Esophagus squamous epithelium (tissue), 5 donors: ENCODE measurements at regions not wholly inside any gene's neighbourhood (a gene's known extent, or its start where the extent isn't known, plus 50 kb on each side); places are given as distances from the start of the nearest gene placed in this dataset.

ENCODE experiments used
- DNase-seq: peaks from one replicate; lab custom pipeline; 2025; lab: John Stamatoyannopoulos, UW
- H3K27ac ChIP-seq, 4 donors: fragments of 200-600 bp; sonication (generic); one replicate each; pipeline ENCODE4 v1.5.1; 2016 to 2019; ENCODE audit warnings: mild to moderate bottlenecking in 1 of 4
- H3K27me3 ChIP-seq, 4 donors: fragments of 200-600 bp; sonication (generic); 1 replicate in 3 of 4; 2 replicates in 1 of 4; pipeline versions ENCODE4 v1.5.1 to v1.6.0; 2017 to 2021; ENCODE audit warnings: antibody characterized with exemption in 1 of 4
- H3K36me3 ChIP-seq, 3 donors: fragments of 200-600 bp; sonication (generic); one replicate each; pipeline ENCODE4 v1.5.1; 2016 to 2019
- H3K4me1 ChIP-seq, 3 donors: fragments of 200-600 bp; sonication (generic); one replicate each; pipeline ENCODE4 v1.5.1; 2017 to 2019
- H3K4me3 ChIP-seq, 4 donors: fragments of 200-600 bp; sonication (generic); 1 replicate in 3 of 4; 2 replicates in 1 of 4; pipeline ENCODE4 v1.5.1; 2016 to 2019; ENCODE audit warnings: mild to moderate bottlenecking in 2 of 4, moderate library complexity in 1 of 4
- H3K9me3 ChIP-seq, 3 donors: fragments of 200-600 bp; sonication (generic); one replicate each; pipeline ENCODE4 v1.5.1; 2016 to 2019
- CTCF ChIP-seq, 6 experiments: fragments of 450-650 bp in 4 of 6; fragments of 200-600 bp in 2 of 6; sonication (generic) in 2 of 6; IDR thresholded peaks; one replicate each; pipeline ENCODE4 v1.5.1; 2016 to 2019; ENCODE audit warnings: antibody characterized with exemption in 6 of 6, mild to moderate bottlenecking in 4 of 6, moderate library complexity in 4 of 6
- POLR2A ChIP-seq, 4 donors: fragments of 450-650 bp; IDR thresholded peaks; one replicate each; pipeline ENCODE4 v1.6.1; 2017; ENCODE audit warnings: antibody characterized with exemption in 4 of 4, mild to moderate bottlenecking in 4 of 4, moderate library complexity in 3 of 4
- WGBS, 2 donors: methylation state at CpG; one replicate each; pipeline ENCODE4 v1.1.5; 2018; 5-methylcytosine and 5-hydroxymethylcytosine counted together
- intact Hi-C: fragments of 100-400 bp; cut with DNase I; formaldehyde crosslinking; loops from one replicate; pipeline ENCODE4 v1.15.0; 2022
- donor health status: DM: yes; HTN: yes; CAD: no.

DNA sequence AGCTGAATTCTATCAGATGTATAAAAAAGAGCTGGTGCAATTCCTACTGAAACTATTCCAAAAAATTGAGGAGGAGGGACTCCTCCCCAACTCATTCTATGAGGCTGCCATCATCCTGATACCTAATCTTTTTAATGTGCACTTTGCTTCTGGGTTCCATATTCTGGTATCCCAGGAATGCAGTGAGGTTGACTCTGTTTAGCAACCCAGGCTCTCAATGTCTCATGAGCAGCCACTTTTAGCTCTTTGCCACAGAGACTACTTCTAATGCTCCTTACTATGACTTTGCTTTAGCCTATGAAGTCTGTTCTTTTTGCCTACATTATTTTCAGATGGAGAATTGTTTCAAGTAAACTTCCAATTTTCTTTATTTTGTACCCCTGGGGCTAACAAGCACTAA lies 185.5 kb upstream of the NRSN1 start:
- Histone ChIP-seq H3K4me1 (no peaks in the 10 kb centered on the region), H3K36me3 (no peaks in the 10 kb centered on the region), H3K4me3 (no peak overlapping the region), H3K9me3 (no peaks in the 10 kb centered on the region), H3K27me3 (no peaks in the 10 kb centered on the region), H3K27ac (no peak overlapping the region)
- TF ChIP-seq POLR2A (IDR thresholded peaks at IDR 0.05) (no peak), CTCF (IDR thresholded peaks at IDR 0.05) (no peak)
- DNase-seq: no peak
- intact Hi-C loops: no loop called here

DNA sequence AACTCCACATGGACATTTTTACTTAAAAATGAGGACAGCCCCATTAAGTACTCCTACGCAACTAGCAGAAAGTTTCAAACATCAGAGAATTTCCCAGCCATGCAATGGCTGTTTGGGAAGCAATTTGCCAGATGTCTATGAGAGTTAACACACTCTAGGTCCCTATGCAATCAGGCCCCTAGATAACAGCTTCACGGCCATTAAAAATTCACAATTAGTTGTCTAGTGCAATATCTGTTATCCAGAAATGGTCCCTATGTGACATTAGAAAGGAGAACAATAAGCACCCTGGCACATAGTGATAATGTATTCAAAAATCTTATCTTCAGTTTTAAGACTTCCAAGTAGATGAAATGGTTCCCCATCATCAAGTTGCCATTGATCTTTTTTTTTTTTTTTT lies 174.3 kb upstream of the NRSN1 start:
- no peaks in the 10 kb centered on the region for H3K9me3 ChIP-seq
- no peak overlapping the region for H3K27ac ChIP-seq
- no peak for DNase-seq
- H3K4me1 ChIP-seq: no peaks in the 10 kb centered on the region
- H3K27me3 ChIP-seq: no peaks in the 10 kb centered on the region
- TF ChIP-seq CTCF (IDR thresholded peaks at IDR 0.05) (no peak), POLR2A (IDR thresholded peaks at IDR 0.05) (no peak)
- no peak overlapping the region for H3K4me3 ChIP-seq
- no peaks in the 10 kb centered on the region for H3K36me3 ChIP-seq
- intact Hi-C loops: no loop called here
- 80 to 82% methylated on average over 2 of the region's 2 CpGs for WGBS, 2 donors

- Histone ChIP-seq H3K4me3 (no peak overlapping the region), H3K27ac (no peak overlapping the region), H3K4me1 (no peaks in the 10 kb centered on the region), H3K9me3 (no peaks in the 10 kb centered on the region), H3K36me3 (no peaks in the 10 kb centered on the region), H3K27me3 (no peaks in the 10 kb centered on the region)
- TF ChIP-seq CTCF (IDR thresholded peaks at IDR 0.05): no peak
- no peak for TF ChIP-seq POLR2A (IDR thresholded peaks at IDR 0.05)
- intact Hi-C loops: no loop called here
- DNase-seq: no peak
- WGBS, 2 donors: 40 to 46% methylated on average over 3 of the region's 3 CpGs
These were observed 173.8 kb upstream of the NRSN1 start for GRCh38 chr6:23952245-23952644.

GRCh38 chr6:23953976-23954375 lies 172.0 kb upstream of the NRSN1 start:
- H3K9me3 ChIP-seq: no peaks in the 10 kb centered on the region
- H3K4me1 ChIP-seq: no peaks in the 10 kb centered on the region
- intact Hi-C loops: no loop called here
- no peak overlapping the region for H3K27ac ChIP-seq
- no peaks in the 10 kb centered on the region for H3K36me3 ChIP-seq
- H3K4me3 ChIP-seq: no peak overlapping the region
- WGBS, 2 donors: 51 to 55% methylated on average over 3 of the region's 3 CpGs
- no peak for TF ChIP-seq CTCF (IDR thresholded peaks at IDR 0.05)
- H3K27me3 ChIP-seq: no peaks in the 10 kb centered on the region
- no peak for DNase-seq

GRCh38 chr6:23957017-23957416 lies 169.0 kb upstream of the NRSN1 start:
- 56 to 64% methylated on average over 3 of the region's 3 CpGs for WGBS, 2 donors
- Histone ChIP-seq H3K4me3 (no peak overlapping the region), H3K27me3 (no peaks in the 10 kb centered on the region), H3K9me3 (no peaks in the 10 kb centered on the region), H3K27ac (no peak overlapping the region), H3K36me3 (no peaks in the 10 kb centered on the region), H3K4me1 (no peaks in the 10 kb centered on the region)
- no peak for TF ChIP-seq CTCF (IDR thresholded peaks at IDR 0.05)
- TF ChIP-seq POLR2A (IDR thresholded peaks at IDR 0.05): no peak
- no peak for DNase-seq
- intact Hi-C loops: no loop called here
